ENCODE measurements at regions not wholly inside any gene's neighbourhood (a gene's known extent, or its start where the extent isn't known, plus 50 kb on each side); places are given as distances from the start of the nearest gene placed in this dataset.
A peak's percentile ranks its signal among the peaks of the same experiment; 100 is the strongest.

DNA sequence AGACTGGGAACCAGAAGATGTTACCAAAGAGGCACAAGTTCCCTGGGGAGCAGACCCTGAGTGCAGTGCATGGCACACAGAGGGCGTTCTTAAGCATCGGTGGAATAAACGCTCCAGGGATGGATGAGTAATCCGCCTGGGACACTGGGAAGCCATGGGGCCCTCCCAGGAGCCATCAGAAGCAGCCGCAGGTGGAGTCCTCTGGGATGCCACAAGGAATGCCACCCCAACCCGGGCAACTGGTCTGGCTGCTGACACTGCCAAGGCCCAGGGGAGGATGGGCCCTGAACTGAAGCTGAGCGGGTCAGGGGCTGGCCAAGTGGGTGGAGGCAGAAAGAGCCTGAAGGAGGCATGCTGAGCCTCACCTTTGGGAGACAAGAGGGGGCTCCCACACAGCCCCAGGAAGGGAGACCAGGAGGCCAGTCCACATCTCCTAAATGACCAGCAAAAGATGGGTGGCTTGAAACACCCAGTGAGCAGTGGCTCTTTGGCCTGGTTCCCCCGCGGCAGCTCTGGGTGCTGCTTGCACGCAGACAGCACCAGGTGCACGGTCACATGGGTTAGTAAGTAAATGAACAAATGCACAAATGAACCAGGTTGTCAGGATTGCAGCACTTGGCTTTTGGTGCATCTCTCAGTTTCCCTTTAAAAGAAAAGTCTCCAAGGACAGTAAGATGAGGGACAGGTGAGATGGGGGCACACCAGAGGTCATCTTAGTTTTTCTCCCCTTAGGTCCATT is 141.3 kb upstream of the ZMIZ1 start:
- no peak overlapping the region for H3K4me3 Mint-ChIP-seq (ENCODE audit: unreplicated experiment)
- DNase-seq (ENCODE audit: low spot score), result no peak
- TF ChIP-seq, protein P1, sequence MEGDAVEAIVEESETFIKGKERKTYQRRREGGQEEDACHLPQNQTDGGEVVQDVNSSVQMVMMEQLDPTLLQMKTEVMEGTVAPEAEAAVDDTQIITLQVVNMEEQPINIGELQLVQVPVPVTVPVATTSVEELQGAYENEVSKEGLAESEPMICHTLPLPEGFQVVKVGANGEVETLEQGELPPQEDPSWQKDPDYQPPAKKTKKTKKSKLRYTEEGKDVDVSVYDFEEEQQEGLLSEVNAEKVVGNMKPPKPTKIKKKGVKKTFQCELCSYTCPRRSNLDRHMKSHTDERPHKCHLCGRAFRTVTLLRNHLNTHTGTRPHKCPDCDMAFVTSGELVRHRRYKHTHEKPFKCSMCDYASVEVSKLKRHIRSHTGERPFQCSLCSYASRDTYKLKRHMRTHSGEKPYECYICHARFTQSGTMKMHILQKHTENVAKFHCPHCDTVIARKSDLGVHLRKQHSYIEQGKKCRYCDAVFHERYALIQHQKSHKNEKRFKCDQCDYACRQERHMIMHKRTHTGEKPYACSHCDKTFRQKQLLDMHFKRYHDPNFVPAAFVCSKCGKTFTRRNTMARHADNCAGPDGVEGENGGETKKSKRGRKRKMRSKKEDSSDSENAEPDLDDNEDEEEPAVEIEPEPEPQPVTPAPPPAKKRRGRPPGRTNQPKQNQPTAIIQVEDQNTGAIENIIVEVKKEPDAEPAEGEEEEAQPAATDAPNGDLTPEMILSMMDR (IDR thresholded peaks at IDR 0.05), result no peak
- no peaks in the 10 kb centered on the region for H3K36me3 Mint-ChIP-seq (ENCODE audit: low read depth)
- peaks cover 33% of the 10 kb centered on the region for H3K4me1 Mint-ChIP-seq (ENCODE audit: low read depth)
- no peaks in the 10 kb centered on the region for H3K9me3 Mint-ChIP-seq (ENCODE audit: low read depth)
- no peaks in the 10 kb centered on the region for H3K27me3 Mint-ChIP-seq (ENCODE audit: low read depth)
- no peak overlapping the region for H3K27ac Mint-ChIP-seq (ENCODE audit: unreplicated experiment)

DNA sequence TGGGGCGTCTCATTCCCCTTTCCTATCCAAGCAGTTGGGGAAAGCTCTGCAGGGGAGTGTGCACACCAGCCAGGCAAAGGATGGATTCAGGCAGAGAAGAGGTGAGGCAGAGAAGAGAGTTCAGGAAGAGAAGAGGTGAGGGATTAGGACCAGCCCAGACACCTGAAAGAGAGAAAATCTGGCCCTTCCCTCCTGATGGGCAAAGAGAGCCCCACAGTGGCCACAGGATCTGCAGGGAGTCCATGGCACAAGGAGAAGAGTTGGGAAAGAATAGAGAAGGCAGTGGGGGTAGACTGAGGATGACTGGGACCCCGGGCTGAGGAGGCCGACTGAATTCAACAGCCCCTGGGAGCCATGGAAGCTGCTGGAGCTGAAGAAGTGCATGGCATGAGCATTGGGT is 140.4 kb upstream of the ZMIZ1 start:
- Mint-ChIP-seq H3K36me3 (ENCODE audit: low read depth) (no peaks in the 10 kb centered on the region), H3K4me3 (ENCODE audit: unreplicated experiment) (no peak overlapping the region), H3K9me3 (ENCODE audit: low read depth) (no peaks in the 10 kb centered on the region), H3K27me3 (ENCODE audit: low read depth) (no peaks in the 10 kb centered on the region), H3K27ac (ENCODE audit: unreplicated experiment) (no peak overlapping the region), H3K4me1 (ENCODE audit: low read depth) (peaks cover 40% of the 10 kb centered on the region)
- TF ChIP-seq, protein P1 (IDR thresholded peaks at IDR 0.05), result no peak
- no peak for DNase-seq (ENCODE audit: low spot score)

DNA sequence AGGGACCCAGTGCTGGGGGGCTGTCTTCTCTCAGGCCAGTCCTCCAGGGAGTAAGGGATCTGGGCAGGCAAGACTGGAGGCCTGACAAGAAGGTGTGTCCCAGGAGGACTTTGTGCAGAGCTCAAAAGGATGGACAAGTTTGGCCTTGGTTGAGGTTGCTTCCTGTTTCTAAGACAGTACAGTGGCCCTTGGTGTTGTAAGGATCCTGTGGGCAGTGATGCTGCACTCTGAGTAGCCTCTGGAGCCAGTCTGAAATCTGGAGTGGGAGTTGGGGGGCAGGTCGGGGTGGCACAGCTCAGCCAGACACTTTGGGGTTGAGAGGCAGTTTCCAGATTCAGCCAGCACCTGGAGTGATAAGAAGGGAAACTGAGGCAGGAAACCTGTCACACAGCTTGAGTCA is 139.2 kb upstream of the ZMIZ1 start:
- no peaks in the 10 kb centered on the region for H3K9me3 Mint-ChIP-seq (ENCODE audit: low read depth)
- DNase-seq (ENCODE audit: low spot score), result no peak
- peaks cover 40% of the 10 kb centered on the region for H3K4me1 Mint-ChIP-seq (ENCODE audit: low read depth)
- H3K4me3 Mint-ChIP-seq (ENCODE audit: unreplicated experiment), result no peak overlapping the region
- H3K36me3 Mint-ChIP-seq (ENCODE audit: low read depth), result no peaks in the 10 kb centered on the region
- no peaks in the 10 kb centered on the region for H3K27me3 Mint-ChIP-seq (ENCODE audit: low read depth)
- no peak overlapping the region for H3K27ac Mint-ChIP-seq (ENCODE audit: unreplicated experiment)
- TF ChIP-seq, protein P1 (IDR thresholded peaks at IDR 0.05), result no peak

DNA sequence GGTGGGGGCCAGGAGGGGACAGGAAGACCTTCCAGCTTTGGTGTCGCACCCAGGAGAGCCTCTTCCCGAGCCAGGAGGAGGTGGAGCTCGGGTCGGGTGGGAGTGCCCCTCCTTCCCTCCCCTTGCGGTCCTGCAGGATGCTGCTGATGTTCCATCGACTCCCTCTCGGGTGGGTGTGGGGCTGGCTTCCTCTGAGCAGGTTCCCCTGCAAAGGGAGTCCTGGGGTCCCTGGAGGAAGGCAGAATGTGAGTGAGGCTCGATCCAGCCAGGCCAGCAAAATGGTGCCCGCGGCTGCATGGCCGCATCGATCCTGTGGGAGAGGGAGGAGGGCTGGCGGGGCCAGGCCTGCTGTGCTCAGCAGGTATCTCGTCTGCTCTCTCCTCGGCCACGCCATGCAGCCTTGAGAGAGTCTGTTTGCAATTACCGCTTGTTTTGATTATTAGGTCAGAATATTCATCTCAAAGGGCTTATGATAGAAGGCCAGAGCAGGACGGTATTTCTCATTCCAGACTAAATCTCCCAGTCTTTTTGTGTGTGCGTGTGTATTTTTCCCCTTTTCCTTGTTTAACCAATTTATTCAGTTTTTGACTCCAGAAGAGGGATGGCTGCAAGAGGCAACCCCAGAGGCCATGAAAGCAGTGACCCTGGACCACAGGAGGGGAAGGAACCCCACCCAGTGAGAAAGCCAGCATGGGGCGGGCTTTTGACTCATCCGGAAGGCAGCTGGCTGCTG is 137.3 kb upstream of the ZMIZ1 start:
- peaks cover 37% of the 10 kb centered on the region for H3K4me1 Mint-ChIP-seq (ENCODE audit: low read depth)
- H3K27ac Mint-ChIP-seq (ENCODE audit: unreplicated experiment), result peak overlapping the region; percentile 94
- TF ChIP-seq, protein P1 (IDR thresholded peaks at IDR 0.05), result no peak
- no peak overlapping the region for H3K4me3 Mint-ChIP-seq (ENCODE audit: unreplicated experiment)
- no peak for DNase-seq (ENCODE audit: low spot score)
- H3K36me3 Mint-ChIP-seq (ENCODE audit: low read depth), result no peaks in the 10 kb centered on the region
- H3K9me3 Mint-ChIP-seq (ENCODE audit: low read depth), result no peaks in the 10 kb centered on the region
- H3K27me3 Mint-ChIP-seq (ENCODE audit: low read depth), result no peaks in the 10 kb centered on the region

DNA sequence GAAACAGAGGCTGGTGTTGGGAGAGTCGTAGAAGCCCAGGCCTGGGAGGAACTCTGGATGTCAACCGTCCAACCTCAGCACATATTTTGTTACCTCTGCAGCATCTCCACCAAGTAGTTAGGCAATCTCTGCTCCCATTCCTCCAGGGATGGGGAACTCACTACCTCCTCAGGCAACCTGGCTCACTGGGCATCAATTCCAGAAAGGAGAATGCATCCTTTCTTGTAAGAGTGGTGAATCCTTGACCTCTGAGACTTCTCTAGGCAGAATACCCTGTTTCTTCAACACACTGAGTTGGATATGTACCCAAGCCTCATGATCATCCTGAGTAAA is 136.7 kb upstream of the ZMIZ1 start:
- no peak overlapping the region for H3K4me3 Mint-ChIP-seq (ENCODE audit: unreplicated experiment)
- H3K36me3 Mint-ChIP-seq (ENCODE audit: low read depth), result no peaks in the 10 kb centered on the region
- no peak for DNase-seq (ENCODE audit: low spot score)
- peak overlapping the region; percentile 94 for H3K27ac Mint-ChIP-seq (ENCODE audit: unreplicated experiment)
- peaks cover 37% of the 10 kb centered on the region for H3K4me1 Mint-ChIP-seq (ENCODE audit: low read depth)
- H3K9me3 Mint-ChIP-seq (ENCODE audit: low read depth), result no peaks in the 10 kb centered on the region
- no peaks in the 10 kb centered on the region for H3K27me3 Mint-ChIP-seq (ENCODE audit: low read depth)
- TF ChIP-seq, protein P1 (IDR thresholded peaks at IDR 0.05), result no peak
